Ectodermal cell (in vitro differentiated cells): ENCODE measurements at regions not wholly inside any gene's neighbourhood (a gene's known extent, or its start where the extent isn't known, plus 50 kb on each side); places are given as distances from the start of the nearest gene placed in this dataset.

Experiments used
- H3K27ac ChIP-seq: 2 replicates; pipeline ENCODE4 v1.7.0; 2013; ENCODE audit warnings: mild to moderate bottlenecking, low read depth, low read length; ENCODE audit not compliant: insufficient read depth, poor library complexity, severe bottlenecking
- H3K27me3 ChIP-seq: 2 replicates; pipeline ENCODE4 v1.7.0; 2013; ENCODE audit warnings: mild to moderate bottlenecking, low read length; ENCODE audit not compliant: insufficient read depth, control insufficient read depth, poor library complexity, severe bottlenecking
- H3K36me3 ChIP-seq: one replicate; pipeline ENCODE4 v1.7.0; 2013; ENCODE audit warnings: low read length; ENCODE audit not compliant: control insufficient read depth, insufficient read depth
- H3K4me1 ChIP-seq: one replicate; pipeline ENCODE4 v1.7.0; 2013; ENCODE audit warnings: low read length; ENCODE audit not compliant: control insufficient read depth, insufficient read depth
- H3K4me3 ChIP-seq: 2 replicates; pipeline ENCODE4 v1.7.0; 2013; ENCODE audit warnings: low read depth, low read length, control low read depth; ENCODE audit not compliant: insufficient read depth
- H3K9me3 ChIP-seq: 2 replicates; pipeline ENCODE4 v1.7.0; 2013; ENCODE audit warnings: mild to moderate bottlenecking, low read length, moderate library complexity; ENCODE audit not compliant: control insufficient read depth
- WGBS, 2 experiments: methylation state at CpG; one replicate each; pipeline ENCODE4 v1.1.7; 2013; ENCODE audit warnings: missing lambda C conversion rate in 2 of 2; 5-methylcytosine and 5-hydroxymethylcytosine counted together

- H3K27me3 ChIP-seq: no peaks in the 10 kb centered on the region
- no peak overlapping the region for H3K4me3 ChIP-seq
- no peaks in the 10 kb centered on the region for H3K4me1 ChIP-seq
- no peaks in the 10 kb centered on the region for H3K36me3 ChIP-seq
- no peak overlapping the region for H3K27ac ChIP-seq
- WGBS, 2 experiments: 92% methylated on average over 8 of the region's 8 CpGs
- no peaks in the 10 kb centered on the region for H3K9me3 ChIP-seq
Measured at GRCh38 chr12:125742413-125742812, 677.2 kb downstream of the AACS start.

- 88 to 91% methylated on average over 3 to 4 of the region's 4 CpGs for WGBS, 2 experiments
- Histone ChIP-seq H3K27me3 (no peaks in the 10 kb centered on the region), H3K4me3 (no peak overlapping the region), H3K36me3 (no peaks in the 10 kb centered on the region), H3K4me1 (no peaks in the 10 kb centered on the region), H3K9me3 (no peaks in the 10 kb centered on the region), H3K27ac (no peak overlapping the region)
Measured at GRCh38 chr12:125744201-125744600, 679.0 kb downstream of the AACS start.

GRCh38 chr12:125755512-125755911 is 690.3 kb downstream of the AACS start:
- H3K36me3 ChIP-seq: no peaks in the 10 kb centered on the region
- H3K4me3 ChIP-seq: no peak overlapping the region
- no peaks in the 10 kb centered on the region for H3K4me1 ChIP-seq
- WGBS, 2 experiments: 50% methylated on average over 2 of the region's 2 CpGs; no CpG with 5 or more reads in 1 of the 2 experiments
- no peaks in the 10 kb centered on the region for H3K27me3 ChIP-seq
- H3K9me3 ChIP-seq: no peaks in the 10 kb centered on the region
- no peak overlapping the region for H3K27ac ChIP-seq

GRCh38 chr12:125766091-125766490 is 700.9 kb downstream of the AACS start:
- no peaks in the 10 kb centered on the region for H3K27me3 ChIP-seq
- 85 to 91% methylated on average over 4 of the region's 5 CpGs for WGBS, 2 experiments
- no peaks in the 10 kb centered on the region for H3K36me3 ChIP-seq
- no peaks in the 10 kb centered on the region for H3K9me3 ChIP-seq
- no peaks in the 10 kb centered on the region for H3K4me1 ChIP-seq
- H3K4me3 ChIP-seq: no peak overlapping the region
- H3K27ac ChIP-seq: no peak overlapping the region

- 92 to 95% methylated on average over 2 of the region's 2 CpGs for WGBS, 2 experiments
- H3K9me3 ChIP-seq: no peaks in the 10 kb centered on the region
- H3K4me3 ChIP-seq: no peak overlapping the region
- no peak overlapping the region for H3K27ac ChIP-seq
- H3K4me1 ChIP-seq: no peaks in the 10 kb centered on the region
- H3K27me3 ChIP-seq: no peaks in the 10 kb centered on the region
- no peaks in the 10 kb centered on the region for H3K36me3 ChIP-seq
Measured at GRCh38 chr12:125772403-125772802, 707.2 kb downstream of the AACS start.

- no peaks in the 10 kb centered on the region for H3K9me3 ChIP-seq
- WGBS, 2 experiments: 38 to 43% methylated on average over 14 of the region's 14 CpGs
- H3K4me3 ChIP-seq: no peak overlapping the region
- no peaks in the 10 kb centered on the region for H3K4me1 ChIP-seq
- H3K36me3 ChIP-seq: no peaks in the 10 kb centered on the region
- H3K27ac ChIP-seq: no peak overlapping the region
- H3K27me3 ChIP-seq: no peaks in the 10 kb centered on the region
Measured at GRCh38 chr12:125773033-125773640, 707.9 kb downstream of the AACS start.

GRCh38 chr12:125775507-125775906 is 710.3 kb downstream of the AACS start:
- no peaks in the 10 kb centered on the region for H3K9me3 ChIP-seq
- WGBS, 2 experiments: 100% methylated on average over 2 of the region's 3 CpGs; no CpG with 5 or more reads in 1 of the 2 experiments
- H3K4me1 ChIP-seq: no peaks in the 10 kb centered on the region
- no peak overlapping the region for H3K4me3 ChIP-seq
- H3K36me3 ChIP-seq: no peaks in the 10 kb centered on the region
- no peak overlapping the region for H3K27ac ChIP-seq
- H3K27me3 ChIP-seq: no peaks in the 10 kb centered on the region

GRCh38 chr12:125776212-125776611 is 711.0 kb downstream of the AACS start:
- H3K9me3 ChIP-seq: no peaks in the 10 kb centered on the region
- H3K4me3 ChIP-seq: no peak overlapping the region
- 78 to 84% methylated on average over 3 of the region's 3 CpGs for WGBS, 2 experiments
- H3K27me3 ChIP-seq: no peaks in the 10 kb centered on the region
- H3K27ac ChIP-seq: no peak overlapping the region
- no peaks in the 10 kb centered on the region for H3K4me1 ChIP-seq
- no peaks in the 10 kb centered on the region for H3K36me3 ChIP-seq

- H3K9me3 ChIP-seq: no peaks in the 10 kb centered on the region
- H3K27ac ChIP-seq: no peak overlapping the region
- H3K36me3 ChIP-seq: no peaks in the 10 kb centered on the region
- no peak overlapping the region for H3K4me3 ChIP-seq
- no peaks in the 10 kb centered on the region for H3K4me1 ChIP-seq
- H3K27me3 ChIP-seq: no peaks in the 10 kb centered on the region
- WGBS, 2 experiments: 80 to 82% methylated on average over 2 of the region's 2 CpGs
Measured at GRCh38 chr12:125786143-125786542, 720.9 kb downstream of the AACS start.

GRCh38 chr12:125794401-125794800 is 729.2 kb downstream of the AACS start:
- WGBS, 2 experiments: 72 to 86% methylated on average over 3 of the region's 3 CpGs

More at GRCh38 chr12:125794401-125794800, 729.2 kb downstream of the AACS start:
- H3K9me3 ChIP-seq: no peaks in the 10 kb centered on the region
- no peaks in the 10 kb centered on the region for H3K27me3 ChIP-seq
- no peaks in the 10 kb centered on the region for H3K36me3 ChIP-seq
- no peaks in the 10 kb centered on the region for H3K4me1 ChIP-seq
- H3K27ac ChIP-seq: no peak overlapping the region
- H3K4me3 ChIP-seq: no peak overlapping the region
